ENCODE measurements at regions not wholly inside any gene's neighbourhood (a gene's known extent, or its start where the extent isn't known, plus 50 kb on each side); places are given as distances from the start of the nearest gene placed in this dataset.

- FAIRE-seq (no peak), DNase-seq (ENCODE audit: low spot score) (no peak), ATAC-seq (no peak)
- H3K4me3 ChIP-seq (replicated peaks in 1 of 3; ENCODE audit: insufficient read depth in 1 of 3, low read depth in 2 of 3, low read length in 3 of 3) = no peak overlapping the region
- no peaks in the 10 kb centered on the region for H4K20me1 ChIP-seq (ENCODE audit: insufficient read depth, low read length)
- 6% methylated on average over 2 of the region's 2 CpGs for WGBS (ENCODE audit: low lambda C conversion rate)
- H3K4me2 ChIP-seq (ENCODE audit: low read depth, low read length) = no peak overlapping the region
- BruUV-seq (replicated peaks) = no TSS peak
- H3K27ac ChIP-seq (ENCODE audit: extremely low read length, insufficient read depth, low read length) = no peak overlapping the region
- in situ Hi-C loops (cut with HindIII; ENCODE audit: extremely low pct_ligation_motif_present, low pct_unique_long_range_greater_than_20kb) (no loop called here), intact Hi-C loops (cut with micrococcal nuclease; ENCODE audit: unreplicated experiment) (no loop called here)
- H3K27me3 ChIP-seq (ENCODE audit: control insufficient read depth in 1 of 2, insufficient read depth in 2 of 2, low read length in 2 of 2) = no peaks in the 10 kb centered on the region
- CTCF ChIA-PET (ENCODE audit: low intra/inter-chr PET ratio, low total read pairs) = no interaction called here
- no peak overlapping the region for H2AFZ ChIP-seq (ENCODE audit: low read length)
- POLR2A ChIA-PET = no interaction called here
- TF ChIP-seq MIXL1 (CRISPR knock-in tag; IDR thresholded peaks at IDR 0.05) (no peak), MAFK (conservative IDR thresholded peaks at IDR 0.05 in 1 of 2, IDR thresholded peaks at IDR 0.05 in 1 of 2; ENCODE audit: low read length in 2 of 2) (peak in 1 of 2 experiments; percentile 43; a peak in 2 of 4 replicates), ZNF329 (CRISPR knock-in tag; IDR thresholded peaks at IDR 0.05; ENCODE audit: low read depth) (no peak), ZNF367 (CRISPR knock-in tag; IDR thresholded peaks at IDR 0.05; ENCODE audit: borderline replicate concordance) (no peak), MAFF (IDR thresholded peaks at IDR 0.05; ENCODE audit: low read depth, low read length) (peak; percentile 60)
- H3K9ac ChIP-seq (ENCODE audit: insufficient read depth, low read depth, low read length) = no peak overlapping the region
- no peaks in the 10 kb centered on the region for H3K79me2 ChIP-seq (ENCODE audit: insufficient read depth, low read length)
- H3K4me1 ChIP-seq (ENCODE audit: insufficient read depth, low read length) = no peaks in the 10 kb centered on the region
- H3K9me3 ChIP-seq (ENCODE audit: low read length) = no peaks in the 10 kb centered on the region
- no peaks in the 10 kb centered on the region for H3K36me3 ChIP-seq (replicated peaks in 1 of 2; ENCODE audit: control insufficient read depth in 1 of 2, insufficient read depth in 2 of 2, low read length in 2 of 2)
Measured at GRCh38 chr2:194938066-194938465, 719.0 kb upstream of the SLC39A10 start.

GRCh38 chr2:194927489-194927888 is 729.5 kb upstream of the SLC39A10 start:
- H3K27me3 ChIP-seq (ENCODE audit: control insufficient read depth in 1 of 2, insufficient read depth in 2 of 2, low read length in 2 of 2) = no peaks in the 10 kb centered on the region
- no peaks in the 10 kb centered on the region for H3K4me1 ChIP-seq (ENCODE audit: insufficient read depth, low read length)
- H2AFZ ChIP-seq (ENCODE audit: low read length) = no peak overlapping the region
- ChIA-PET CTCF (ENCODE audit: low intra/inter-chr PET ratio, low total read pairs) (no interaction called here), POLR2A (no interaction called here)
- H3K79me2 ChIP-seq (ENCODE audit: insufficient read depth, low read length) = no peaks in the 10 kb centered on the region
- no peak for TF ChIP-seq RARA (CRISPR knock-in tag; IDR thresholded peaks at IDR 0.05)
- TF ChIP-seq CTCF (CRISPR knock-in tag; IDR thresholded peaks at IDR 0.05) = no peak
- no peak for TF ChIP-seq PHF5A (CRISPR knock-in tag; IDR thresholded peaks at IDR 0.05; ENCODE audit: low read depth, unreplicated experiment)
- TF ChIP-seq MTA3 (CRISPR knock-in tag; IDR thresholded peaks at IDR 0.05) = no peak
- no peak for TF ChIP-seq SP5 (CRISPR knock-in tag; IDR thresholded peaks at IDR 0.05; ENCODE audit: borderline replicate concordance, low read depth)
- no peak for TF ChIP-seq ZNF124 (CRISPR knock-in tag; IDR thresholded peaks at IDR 0.05)
- no peak for TF ChIP-seq MAFG (CRISPR knock-in tag; IDR thresholded peaks at IDR 0.05)
- TF ChIP-seq ZNF431 (CRISPR knock-in tag; IDR thresholded peaks at IDR 0.05; ENCODE audit: borderline replicate concordance, low read depth) = no peak
- TF ChIP-seq NCOA5 (CRISPR knock-in tag; IDR thresholded peaks at IDR 0.05) = no peak
- TF ChIP-seq RARG (CRISPR knock-in tag; IDR thresholded peaks at IDR 0.05; ENCODE audit: low read depth) = no peak
- TF ChIP-seq NR1H2 (CRISPR knock-in tag; IDR thresholded peaks at IDR 0.05; ENCODE audit: borderline replicate concordance, low read depth) = no peak
- TF ChIP-seq MTF2 (CRISPR knock-in tag; IDR thresholded peaks at IDR 0.05; ENCODE audit: borderline replicate concordance) = no peak
- no peak for TF ChIP-seq ZNF839 (CRISPR knock-in tag; IDR thresholded peaks at IDR 0.05; ENCODE audit: borderline replicate concordance)
- no peak for TF ChIP-seq ZNF44 (CRISPR knock-in tag; IDR thresholded peaks at IDR 0.05)
- no peak for TF ChIP-seq ZNF556 (CRISPR knock-in tag; IDR thresholded peaks at IDR 0.05; ENCODE audit: borderline replicate concordance)
- no peak overlapping the region for H3K4me3 ChIP-seq (replicated peaks in 1 of 3; ENCODE audit: insufficient read depth in 1 of 3, low read depth in 2 of 3, low read length in 3 of 3)
- no peak for DNase-seq (ENCODE audit: low spot score)
- no peaks in the 10 kb centered on the region for H3K9me3 ChIP-seq (ENCODE audit: low read length)
- no peak overlapping the region for H3K4me2 ChIP-seq (ENCODE audit: low read depth, low read length)
- no peak overlapping the region for H3K27ac ChIP-seq (ENCODE audit: extremely low read length, insufficient read depth, low read length)
- no peaks in the 10 kb centered on the region for H3K36me3 ChIP-seq (replicated peaks in 1 of 2; ENCODE audit: control insufficient read depth in 1 of 2, insufficient read depth in 2 of 2, low read length in 2 of 2)
- intact Hi-C loops (cut with micrococcal nuclease; ENCODE audit: unreplicated experiment) = no loop called here
- ATAC-seq = no peak
- no peak overlapping the region for H3K9ac ChIP-seq (ENCODE audit: insufficient read depth, low read depth, low read length)
- no peak for FAIRE-seq
- H4K20me1 ChIP-seq (ENCODE audit: insufficient read depth, low read length) = no peaks in the 10 kb centered on the region
- no TSS peak for BruUV-seq (replicated peaks)
- in situ Hi-C loops (cut with HindIII; ENCODE audit: extremely low pct_ligation_motif_present, low pct_unique_long_range_greater_than_20kb) = no loop called here
- WGBS (ENCODE audit: low lambda C conversion rate) = 4% methylated on average over 7 of the region's 7 CpGs
